ENCODE measurements at regions not wholly inside any gene's neighbourhood (a gene's known extent, or its start where the extent isn't known, plus 50 kb on each side); places are given as distances from the start of the nearest gene placed in this dataset.

DNA sequence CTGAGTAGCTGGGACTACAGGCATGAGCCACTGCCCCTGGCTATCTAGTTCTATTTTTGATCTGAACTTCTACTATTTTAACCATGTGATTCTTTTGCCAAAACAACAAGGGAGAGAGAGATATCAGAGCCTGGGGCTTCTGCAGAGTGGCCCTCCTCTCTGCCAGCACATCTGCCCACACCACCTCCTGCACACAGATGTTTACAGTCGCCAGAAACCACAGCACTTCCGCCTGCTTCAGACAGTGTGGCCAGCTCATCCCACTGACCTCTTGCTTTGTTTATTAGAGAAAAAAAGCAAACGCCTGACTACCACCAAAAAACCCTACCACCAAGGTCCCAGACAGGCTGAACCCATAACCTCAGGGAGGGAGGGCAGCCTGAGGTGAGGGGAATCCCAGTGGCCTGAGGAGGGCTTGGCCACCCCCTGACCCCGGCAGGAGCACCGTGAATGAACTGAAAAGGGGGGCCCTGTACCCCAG is 85.9 kb upstream of the ABHD2 start:
- Mint-ChIP-seq H3K27ac (peak overlapping the region; percentile 20 to 61), H3K9me3 (no peaks in the 10 kb centered on the region), H3K36me3 (no peaks in the 10 kb centered on the region), H3K4me3 (no peak overlapping the region), H3K4me1 (peaks cover 6 to 15% of the 10 kb centered on the region in 2 donors), H3K27me3 (ENCODE audit: low read depth in 2 of 2) (peaks cover 9 to 14% of the 10 kb centered on the region in 2 donors)
- peak overlapping the region; percentile 76 for H3K27ac ChIP-seq (ENCODE audit: low read length)
- no peaks in the 10 kb centered on the region for H3K9me3 ChIP-seq (ENCODE audit: control insufficient read depth, insufficient read depth, low read length)
- ATAC-seq: peak; percentile 56 to 78 (median 73)
- intact Hi-C loops (cut with micrococcal nuclease): no loop called here
- WGBS (ENCODE audit: insufficient coverage): 6% methylated on average over 4 of the region's 5 CpGs
- H3K36me3 ChIP-seq (ENCODE audit: control insufficient read depth, insufficient read depth, low read length): no peaks in the 10 kb centered on the region
- no peak overlapping the region for H3K4me3 ChIP-seq (ENCODE audit: low read length)
- TF ChIP-seq, protein P1, sequence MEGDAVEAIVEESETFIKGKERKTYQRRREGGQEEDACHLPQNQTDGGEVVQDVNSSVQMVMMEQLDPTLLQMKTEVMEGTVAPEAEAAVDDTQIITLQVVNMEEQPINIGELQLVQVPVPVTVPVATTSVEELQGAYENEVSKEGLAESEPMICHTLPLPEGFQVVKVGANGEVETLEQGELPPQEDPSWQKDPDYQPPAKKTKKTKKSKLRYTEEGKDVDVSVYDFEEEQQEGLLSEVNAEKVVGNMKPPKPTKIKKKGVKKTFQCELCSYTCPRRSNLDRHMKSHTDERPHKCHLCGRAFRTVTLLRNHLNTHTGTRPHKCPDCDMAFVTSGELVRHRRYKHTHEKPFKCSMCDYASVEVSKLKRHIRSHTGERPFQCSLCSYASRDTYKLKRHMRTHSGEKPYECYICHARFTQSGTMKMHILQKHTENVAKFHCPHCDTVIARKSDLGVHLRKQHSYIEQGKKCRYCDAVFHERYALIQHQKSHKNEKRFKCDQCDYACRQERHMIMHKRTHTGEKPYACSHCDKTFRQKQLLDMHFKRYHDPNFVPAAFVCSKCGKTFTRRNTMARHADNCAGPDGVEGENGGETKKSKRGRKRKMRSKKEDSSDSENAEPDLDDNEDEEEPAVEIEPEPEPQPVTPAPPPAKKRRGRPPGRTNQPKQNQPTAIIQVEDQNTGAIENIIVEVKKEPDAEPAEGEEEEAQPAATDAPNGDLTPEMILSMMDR (IDR thresholded peaks at IDR 0.05): no peak
- DNase-seq: no peak
- no peaks in the 10 kb centered on the region for H3K27me3 ChIP-seq (ENCODE audit: control insufficient read depth, insufficient read depth, low read length)
- H3K4me1 ChIP-seq (ENCODE audit: control insufficient read depth, insufficient read depth, low read length): peaks cover 14% of the 10 kb centered on the region

DNA sequence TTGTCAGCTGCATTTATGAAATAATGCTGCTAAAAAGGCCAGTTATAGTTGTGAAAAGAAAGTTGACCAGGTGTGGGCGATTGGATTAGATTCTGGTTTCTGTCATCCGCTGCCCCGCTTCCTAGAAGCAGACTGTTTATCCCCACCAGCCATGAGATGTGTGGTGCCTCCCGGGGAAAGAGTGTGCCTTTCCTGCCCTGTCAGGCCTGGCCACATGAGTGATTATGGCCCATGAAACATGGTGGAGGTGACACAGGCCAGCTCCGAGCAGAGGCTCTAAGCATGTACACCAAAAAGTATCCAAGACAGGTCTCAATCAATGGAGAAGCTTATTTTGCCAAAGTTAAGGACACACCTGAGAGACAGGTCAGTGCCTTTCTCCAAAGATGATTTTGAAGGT is 85.4 kb upstream of the ABHD2 start:
- peak; percentile 5 to 36 (median 32) for ATAC-seq
- H3K9me3 Mint-ChIP-seq: no peaks in the 10 kb centered on the region
- peaks cover 10 to 12% of the 10 kb centered on the region in 2 donors for H3K27me3 Mint-ChIP-seq (ENCODE audit: low read depth in 2 of 2)
- intact Hi-C loops (cut with micrococcal nuclease): no loop called here
- DNase-seq: no peak
- peaks cover 6 to 15% of the 10 kb centered on the region in 2 donors for H3K4me1 Mint-ChIP-seq
- Histone ChIP-seq H3K27me3 (ENCODE audit: control insufficient read depth, insufficient read depth, low read length) (no peaks in the 10 kb centered on the region), H3K27ac (ENCODE audit: low read length) (peak overlapping the region; percentile 76), H3K9me3 (ENCODE audit: control insufficient read depth, insufficient read depth, low read length) (no peaks in the 10 kb centered on the region), H3K4me3 (ENCODE audit: low read length) (no peak overlapping the region), H3K4me1 (ENCODE audit: control insufficient read depth, insufficient read depth, low read length) (peaks cover 14% of the 10 kb centered on the region), H3K36me3 (ENCODE audit: control insufficient read depth, insufficient read depth, low read length) (no peaks in the 10 kb centered on the region)
- H3K27ac Mint-ChIP-seq: peak overlapping the region; percentile 20 to 61
- 52% methylated on average over 5 of the region's 5 CpGs for WGBS (ENCODE audit: insufficient coverage)
- H3K4me3 Mint-ChIP-seq: no peak overlapping the region
- TF ChIP-seq, protein P1 (IDR thresholded peaks at IDR 0.05): no peak
- no peaks in the 10 kb centered on the region for H3K36me3 Mint-ChIP-seq

GRCh38 chr15:89003865-89004725 is 84.2 kb upstream of the ABHD2 start:
- H3K4me1 ChIP-seq (ENCODE audit: control insufficient read depth, insufficient read depth, low read length): peaks cover 14% of the 10 kb centered on the region
- intact Hi-C loops (cut with micrococcal nuclease): no loop called here
- H3K27ac Mint-ChIP-seq: no peak overlapping the region
- no peaks in the 10 kb centered on the region for H3K27me3 ChIP-seq (ENCODE audit: control insufficient read depth, insufficient read depth, low read length)
- peak in 1 of 2 donors; percentile 25 for DNase-seq
- peaks cover 11 to 16% of the 10 kb centered on the region in 2 donors for H3K27me3 Mint-ChIP-seq (ENCODE audit: low read depth in 2 of 2)
- no peak for ATAC-seq
- H3K36me3 ChIP-seq (ENCODE audit: control insufficient read depth, insufficient read depth, low read length): no peaks in the 10 kb centered on the region
- H3K9me3 ChIP-seq (ENCODE audit: control insufficient read depth, insufficient read depth, low read length): no peaks in the 10 kb centered on the region
- peaks cover 6 to 15% of the 10 kb centered on the region in 2 donors for H3K4me1 Mint-ChIP-seq
- no peak overlapping the region for H3K27ac ChIP-seq (ENCODE audit: low read length)
- no peak overlapping the region for H3K4me3 Mint-ChIP-seq
- H3K36me3 Mint-ChIP-seq: no peaks in the 10 kb centered on the region
- no peaks in the 10 kb centered on the region for H3K9me3 Mint-ChIP-seq
- WGBS (ENCODE audit: insufficient coverage): 92% methylated on average over 11 of the region's 11 CpGs
- TF ChIP-seq, protein P1 (IDR thresholded peaks at IDR 0.05): no peak
- no peak overlapping the region for H3K4me3 ChIP-seq (ENCODE audit: low read length)

Data from natural killer cell (primary cell).